ENCODE measurements at regions not wholly inside any gene's neighbourhood (a gene's known extent, or its start where the extent isn't known, plus 50 kb on each side); places are given as distances from the start of the nearest gene placed in this dataset.
A peak's percentile ranks its signal among the peaks of the same experiment; 100 is the strongest.

DNA sequence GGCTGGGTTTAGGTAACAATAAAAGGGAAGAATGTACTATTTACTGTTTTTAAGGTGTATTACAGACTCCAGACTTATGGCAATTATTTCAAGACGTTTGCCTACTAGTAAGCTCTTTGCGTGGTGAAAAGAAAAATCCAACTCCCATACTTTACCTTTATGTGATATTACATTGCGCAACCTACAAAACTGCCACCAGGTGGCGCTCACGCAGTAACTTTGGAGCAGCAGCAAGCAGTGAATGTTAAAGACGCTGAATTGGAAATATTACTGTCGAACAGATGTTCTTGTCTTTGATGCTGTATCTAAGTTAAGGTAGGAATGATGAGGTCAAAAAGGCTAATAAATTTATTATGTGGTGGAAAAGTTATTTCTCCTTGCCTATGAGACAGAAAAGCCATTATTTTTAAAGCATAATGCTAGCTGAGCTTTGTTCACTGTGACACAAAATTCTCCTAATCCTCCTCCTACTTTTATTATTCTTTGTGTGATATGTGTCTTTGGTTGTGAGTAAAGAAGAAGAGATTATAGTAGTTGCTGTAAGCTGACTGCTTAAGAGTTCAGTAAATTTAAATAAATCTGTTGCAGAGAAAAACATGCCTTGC, 1099.8 kb upstream of the TENM3 start:
- peak; percentile 18 for DNase-seq (ENCODE audit: extremely low spot score, insufficient read length, low read depth)
- peak; percentile 80 for FAIRE-seq

DNA sequence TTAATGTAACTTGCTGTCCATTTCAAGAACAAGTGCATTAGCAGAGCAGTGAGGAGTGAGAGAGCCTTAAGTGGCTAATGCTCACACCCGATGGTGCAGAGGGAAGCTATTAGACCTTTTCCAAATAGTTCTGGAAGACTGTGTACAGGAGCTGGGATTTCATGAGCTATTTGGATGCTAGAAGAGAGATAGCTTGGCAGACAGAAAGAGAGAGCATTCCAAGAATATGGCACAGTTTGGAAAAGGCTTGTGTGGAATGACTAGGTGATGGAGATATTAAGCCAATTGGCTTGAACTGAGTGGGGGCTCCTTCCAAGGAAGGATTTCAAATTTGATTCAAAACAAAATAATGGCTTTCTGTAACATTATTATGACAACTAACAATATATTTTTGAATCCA, 1097.2 kb upstream of the TENM3 start:
- no peak for FAIRE-seq
- no peak for DNase-seq (ENCODE audit: extremely low spot score, insufficient read length, low read depth)

DNA sequence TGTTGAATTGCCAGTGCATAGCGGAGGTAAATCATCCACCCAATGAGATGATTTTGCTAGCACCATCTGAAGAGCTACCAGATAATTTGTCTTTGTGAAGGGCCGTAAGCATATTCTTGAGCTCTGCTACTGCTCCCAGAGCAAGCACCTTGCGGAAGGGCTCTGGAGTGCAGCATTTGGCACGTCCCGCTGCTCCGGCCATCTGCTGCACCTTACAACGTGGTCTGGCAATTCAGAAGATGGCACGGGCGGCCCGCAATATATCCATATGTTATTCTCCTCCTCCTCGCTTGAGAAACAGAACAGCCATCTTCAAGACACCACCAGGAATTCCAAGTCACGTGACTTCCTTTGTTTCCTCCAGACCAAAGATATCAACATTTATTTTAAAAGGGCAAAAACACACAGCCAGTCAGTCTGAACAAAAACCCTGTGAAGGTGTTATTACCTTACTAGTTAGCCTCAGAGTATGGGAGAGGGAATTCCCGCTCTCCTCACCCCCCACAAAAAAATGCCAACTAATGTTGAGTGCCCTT, 1095.7 kb upstream of the TENM3 start:
- FAIRE-seq = no peak

DNA sequence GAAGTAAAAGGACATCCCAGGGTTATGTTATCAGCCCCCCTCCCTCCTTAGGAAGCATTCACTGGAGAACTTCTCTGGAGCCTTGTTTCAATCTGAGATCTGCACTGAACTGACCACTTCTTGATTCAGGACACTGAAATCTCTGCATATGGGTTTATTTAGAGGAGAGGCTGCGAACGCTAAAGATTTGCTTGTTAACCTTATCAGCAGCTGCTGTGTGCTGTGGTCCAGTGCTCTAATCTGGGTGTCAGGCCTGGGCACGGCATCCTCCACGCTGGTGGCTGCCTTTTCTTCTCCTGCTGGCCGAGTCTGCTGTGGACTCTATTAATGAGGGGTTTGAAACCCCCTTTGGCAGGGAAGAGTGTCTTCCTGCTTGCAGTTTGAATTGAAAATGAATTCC, 1094.7 kb upstream of the TENM3 start:
- DNase-seq (ENCODE audit: extremely low spot score, insufficient read length, low read depth) (no peak), FAIRE-seq (no peak)

More for the DNA sequence above, 1095.7 kb upstream of the TENM3 start:
- no peak for DNase-seq (ENCODE audit: extremely low spot score, insufficient read length, low read depth)

DNA sequence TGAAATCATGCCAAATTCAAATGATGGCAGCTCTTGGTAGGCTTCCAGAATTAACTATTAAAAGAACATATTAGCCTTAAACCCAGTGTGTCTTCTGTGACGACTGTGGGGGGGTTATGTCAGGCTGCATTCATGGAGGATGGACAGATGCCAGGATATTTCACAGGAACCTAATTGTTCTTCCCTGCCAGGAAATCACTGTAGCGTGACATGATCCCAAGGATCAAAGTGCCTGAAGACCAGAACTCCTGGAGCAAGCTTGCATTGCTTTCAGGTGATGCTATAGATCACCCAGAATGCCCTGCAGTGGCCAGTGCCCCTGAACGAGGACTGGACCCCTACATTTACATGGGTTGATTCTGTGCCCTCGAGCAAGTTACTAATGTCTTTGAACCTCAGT, 1093.0 kb upstream of the TENM3 start:
- no peak for FAIRE-seq
- DNase-seq (ENCODE audit: extremely low spot score, insufficient read length, low read depth) = no peak

DNA sequence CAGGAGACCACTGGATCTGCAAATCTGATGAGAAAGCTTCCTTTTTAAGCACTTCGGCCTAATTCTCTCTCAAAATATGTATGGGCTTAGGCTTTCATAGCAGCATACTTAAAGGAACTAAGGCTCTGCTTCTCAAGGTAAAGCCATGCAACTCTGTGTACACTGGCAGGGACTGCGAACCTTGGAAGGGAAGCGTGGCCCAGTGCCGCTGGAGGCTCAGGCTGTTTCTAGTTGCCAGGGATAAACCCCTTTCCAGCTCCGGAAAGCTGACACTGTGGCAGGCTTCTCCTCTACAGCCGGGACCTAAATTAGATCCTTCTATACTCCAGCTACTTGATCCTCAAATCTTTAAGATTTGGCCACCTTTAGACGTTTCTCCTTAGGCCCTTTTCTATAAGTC, 1091.3 kb upstream of the TENM3 start:
- DNase-seq (ENCODE audit: extremely low spot score, insufficient read length, low read depth) = no peak
- no peak for FAIRE-seq

DNA sequence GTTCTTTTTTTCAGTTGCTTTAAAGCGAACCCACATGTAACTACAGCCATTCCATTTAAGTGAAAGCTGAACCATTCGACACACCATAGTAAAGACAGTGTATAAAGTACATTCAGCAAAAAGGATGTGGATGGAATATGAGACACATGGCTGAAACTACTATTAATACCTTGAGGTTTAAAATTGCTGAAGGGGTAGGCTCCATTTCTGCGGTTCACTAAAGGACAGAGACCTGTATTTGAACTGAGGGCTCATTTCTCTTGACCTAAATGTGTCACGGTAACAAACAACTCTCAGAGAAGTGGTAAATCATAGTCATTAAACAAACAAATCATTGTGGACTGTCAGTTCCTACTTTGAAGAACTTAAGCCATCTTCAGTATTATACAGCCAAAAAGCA, 1085.6 kb upstream of the TENM3 start:
- no peak for DNase-seq (ENCODE audit: extremely low spot score, insufficient read length, low read depth)

DNA sequence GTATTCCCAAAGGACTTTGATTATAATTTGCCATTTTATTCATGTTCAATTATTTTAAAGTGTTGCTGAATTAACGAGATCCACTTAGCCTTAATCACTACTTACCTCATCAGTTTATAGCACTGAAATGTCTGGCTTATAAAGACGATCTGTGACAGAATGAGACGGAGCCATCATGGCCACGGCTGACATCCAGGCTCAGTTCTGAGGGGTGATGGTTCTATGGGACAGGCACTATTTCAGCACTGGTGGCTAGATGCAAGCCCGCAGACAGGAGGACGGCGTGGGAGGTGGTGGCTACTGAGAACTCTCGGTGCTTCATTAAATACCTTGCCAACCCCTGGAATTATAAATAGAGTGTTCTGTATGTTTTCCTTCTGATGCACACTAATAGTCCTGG, 1084.2 kb upstream of the TENM3 start:
- FAIRE-seq = no peak
- no peak for DNase-seq (ENCODE audit: extremely low spot score, insufficient read length, low read depth)

More for the DNA sequence above, 1085.6 kb upstream of the TENM3 start:
- no peak for FAIRE-seq

DNA sequence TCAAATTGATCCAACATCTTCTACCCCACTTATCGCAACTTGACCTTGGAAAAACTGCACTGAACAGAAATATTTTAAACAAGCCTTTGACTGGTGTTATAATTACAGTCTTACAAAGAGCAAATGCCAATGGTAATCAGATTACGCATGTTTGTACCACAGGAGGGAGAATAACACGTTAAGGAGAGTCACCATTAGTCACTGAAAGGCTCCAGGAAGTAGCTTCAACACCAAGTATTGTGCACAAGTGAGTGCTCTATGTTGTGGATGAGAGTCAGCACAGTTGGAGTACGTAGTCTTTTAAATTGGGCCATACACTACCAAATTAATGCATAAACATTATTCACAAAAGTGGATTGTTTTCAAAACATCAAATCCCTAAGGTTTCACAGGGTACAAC, 1081.5 kb upstream of the TENM3 start:
- no peak for DNase-seq (ENCODE audit: extremely low spot score, insufficient read length, low read depth)
- FAIRE-seq = no peak

DNA sequence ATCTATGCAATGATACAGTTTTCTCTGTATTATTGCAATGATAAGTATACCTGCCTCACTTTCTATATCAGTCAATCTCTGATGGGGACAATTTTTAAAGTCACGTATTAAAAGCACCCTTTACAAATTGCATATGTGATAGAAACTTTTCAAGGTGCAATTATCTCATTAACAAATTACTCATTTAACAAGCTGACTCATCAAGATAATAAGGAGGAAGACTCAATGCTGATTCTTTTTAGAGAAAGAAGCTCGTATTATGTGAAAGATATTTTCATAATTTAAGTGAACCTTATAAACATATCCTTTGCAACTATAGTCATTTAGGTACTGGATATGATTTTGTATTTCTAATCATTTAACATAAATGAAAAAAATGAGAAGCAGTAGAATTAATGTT, 1080.9 kb upstream of the TENM3 start:
- FAIRE-seq (no peak), DNase-seq (ENCODE audit: extremely low spot score, insufficient read length, low read depth) (no peak)

DNA sequence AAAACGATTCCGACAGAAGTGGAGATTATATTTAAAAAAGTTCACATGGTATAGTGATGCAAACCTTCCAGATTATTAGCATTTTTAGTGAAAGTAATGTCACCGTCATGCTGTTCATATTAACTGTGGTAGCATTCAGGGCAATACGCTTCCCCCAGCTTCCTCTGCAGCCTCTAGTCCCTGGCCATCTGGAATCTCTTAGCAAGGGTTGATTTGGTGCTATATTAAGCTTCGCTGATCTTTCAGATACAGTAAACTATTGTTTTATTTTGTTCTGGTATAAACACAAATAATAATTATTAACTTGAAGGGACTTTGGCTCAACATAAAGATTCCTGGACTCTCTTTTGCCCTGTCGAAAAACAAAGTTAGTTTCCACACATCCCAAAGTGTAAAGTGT, 1080.5 kb upstream of the TENM3 start:
- no peak for DNase-seq (ENCODE audit: extremely low spot score, insufficient read length, low read depth)
- no peak for FAIRE-seq

DNA sequence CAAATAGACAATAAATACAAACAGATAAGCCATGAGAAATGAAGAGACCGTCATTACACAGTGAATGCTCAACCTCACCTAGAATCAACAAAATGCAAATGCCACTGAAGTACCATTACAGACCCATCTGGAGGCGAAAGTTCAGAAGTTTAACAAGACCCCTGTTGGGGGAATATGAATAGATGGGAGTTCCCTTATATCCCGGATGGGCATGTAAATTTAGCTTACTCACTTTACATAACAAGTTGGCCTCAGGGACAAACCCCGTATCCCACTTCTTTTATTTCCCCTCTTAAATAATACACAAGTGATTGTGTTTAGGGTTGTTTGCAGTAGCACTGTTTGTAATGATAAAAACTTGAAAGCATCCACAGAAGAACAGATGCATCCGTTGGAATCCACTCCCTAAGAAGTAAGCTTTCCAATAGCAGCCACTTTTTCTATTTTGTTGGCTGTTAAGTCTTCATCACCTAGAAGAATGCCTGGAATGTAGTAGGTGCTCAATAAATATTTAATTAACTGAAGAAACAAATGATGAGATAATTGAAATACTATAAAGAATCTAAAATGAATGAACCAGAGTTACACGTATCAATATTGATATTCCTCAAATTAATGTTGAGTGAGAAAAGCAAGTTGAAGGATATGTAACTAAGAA, 1076.3 kb upstream of the TENM3 start:
- DNase-seq (ENCODE audit: extremely low spot score, insufficient read length, low read depth) (no peak), FAIRE-seq (no peak)

DNA sequence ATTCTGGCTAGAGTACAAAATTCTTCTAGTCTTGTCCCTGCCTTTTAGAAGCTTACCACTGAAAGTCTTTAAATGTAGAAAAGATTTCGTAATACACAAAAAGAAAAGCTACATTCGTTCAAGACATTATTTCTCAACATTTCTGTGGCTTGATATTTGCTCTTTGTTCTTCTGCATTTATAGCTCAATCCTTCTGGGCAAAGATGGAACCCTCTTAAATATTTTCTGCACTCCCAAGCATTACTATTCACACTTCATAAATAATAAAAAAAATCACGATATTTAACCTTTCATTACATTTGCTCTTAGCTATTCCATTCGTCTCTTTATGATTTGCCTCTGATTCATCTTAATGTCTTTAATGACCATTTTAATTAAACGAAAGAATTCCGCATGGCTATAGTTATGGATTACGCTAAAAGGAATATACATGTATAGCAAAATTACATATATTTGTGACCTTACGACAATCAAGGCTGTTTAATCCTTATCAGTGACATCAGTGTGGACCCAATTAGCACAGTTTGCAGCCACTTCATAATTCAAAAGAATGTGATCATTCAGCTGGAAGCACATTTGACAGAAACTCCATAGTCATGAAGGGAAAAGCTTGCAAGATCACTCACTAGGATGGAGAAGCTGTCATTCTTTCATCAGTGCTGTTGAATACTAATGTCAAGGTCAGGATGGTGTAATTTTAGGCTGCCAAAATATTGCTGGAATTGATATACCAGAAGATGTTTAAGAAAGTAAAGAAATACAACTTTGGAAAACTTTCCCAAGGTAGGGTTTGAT, 1075.0 kb upstream of the TENM3 start:
- no peak for FAIRE-seq

DNA sequence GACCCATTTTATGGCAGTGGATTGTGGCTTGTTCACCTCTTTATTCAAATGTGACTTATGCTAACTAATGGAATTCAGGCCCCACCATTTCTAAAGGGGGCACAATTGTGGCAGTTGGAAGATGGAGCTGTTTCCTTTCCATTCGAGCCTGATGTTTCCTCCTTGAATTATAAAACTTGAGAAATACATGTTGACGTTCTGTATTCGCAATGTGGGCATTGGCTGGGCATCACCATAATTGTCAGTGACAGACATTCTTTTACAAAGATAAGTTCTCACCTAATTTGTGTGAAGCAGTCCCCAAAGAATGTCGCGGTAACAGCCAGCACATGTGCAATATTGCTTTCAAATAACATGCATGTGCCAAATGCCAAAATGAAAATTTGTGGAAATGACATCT, 1070.2 kb upstream of the TENM3 start:
- no peak for DNase-seq (ENCODE audit: extremely low spot score, insufficient read length, low read depth)
- FAIRE-seq = no peak

More for the DNA sequence above, 1075.0 kb upstream of the TENM3 start:
- DNase-seq (ENCODE audit: extremely low spot score, insufficient read length, low read depth) = no peak

DNA sequence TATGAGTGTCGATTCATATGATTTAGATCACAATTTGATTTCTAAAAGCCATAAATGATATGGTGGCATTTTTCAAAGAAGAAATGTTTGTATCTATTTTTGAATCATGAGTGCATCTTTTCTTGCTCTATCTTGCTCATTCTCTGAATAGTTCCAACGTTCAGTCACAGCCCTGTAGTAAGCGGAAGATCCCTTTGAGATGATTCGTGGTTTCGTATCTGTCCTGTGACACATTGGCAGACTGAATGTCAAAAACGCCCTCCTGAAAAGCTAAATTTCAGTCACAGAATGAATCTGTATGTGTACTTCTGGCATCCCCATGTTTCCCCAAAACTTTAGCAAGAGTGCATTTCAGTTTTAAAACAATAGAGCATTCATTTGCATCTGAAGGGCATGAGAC, 1066.9 kb upstream of the TENM3 start:
- FAIRE-seq (no peak), DNase-seq (ENCODE audit: extremely low spot score, insufficient read length, low read depth) (no peak)

DNA sequence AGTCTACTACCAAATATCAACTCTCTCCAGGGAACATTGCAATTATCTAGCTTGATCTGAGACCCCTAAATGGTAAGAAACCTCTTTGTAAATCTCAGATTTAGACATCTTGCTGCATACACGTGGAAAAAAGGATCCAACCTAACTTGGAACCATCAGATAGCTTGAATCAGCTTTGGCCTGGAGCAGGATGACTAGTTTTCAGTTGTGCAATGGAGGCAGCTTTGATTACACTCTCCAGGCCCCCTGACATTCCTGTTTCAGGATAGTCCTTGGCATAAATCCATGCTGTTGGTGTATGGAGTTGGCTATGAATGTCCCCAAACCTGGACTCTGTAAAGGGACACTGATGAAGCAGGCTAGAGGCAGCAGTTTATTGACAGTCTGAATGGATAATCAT, 1061.9 kb upstream of the TENM3 start:
- DNase-seq (ENCODE audit: extremely low spot score, insufficient read length, low read depth) (no peak), FAIRE-seq (no peak)

DNA sequence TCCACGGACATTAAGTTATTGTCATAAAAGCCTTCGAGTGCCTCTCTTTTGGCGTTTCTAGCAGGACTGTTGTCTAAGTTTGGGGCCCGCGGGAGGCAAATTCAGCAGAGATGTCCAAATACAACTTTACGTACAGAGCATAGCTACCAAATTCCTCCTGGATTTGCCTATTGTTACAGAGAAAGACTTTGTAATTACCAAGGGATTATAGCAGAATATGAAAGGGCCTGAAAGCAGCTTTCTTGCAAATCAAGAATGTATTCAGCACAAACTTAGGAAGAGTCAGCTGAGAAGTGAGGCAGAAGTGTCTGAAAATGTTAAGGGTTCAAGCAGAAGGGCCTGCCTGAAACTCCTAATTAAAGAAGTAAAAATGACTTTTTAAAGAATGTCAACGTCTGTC, 1053.5 kb upstream of the TENM3 start:
- FAIRE-seq = no peak
- DNase-seq (ENCODE audit: extremely low spot score, insufficient read length, low read depth) = no peak

DNA sequence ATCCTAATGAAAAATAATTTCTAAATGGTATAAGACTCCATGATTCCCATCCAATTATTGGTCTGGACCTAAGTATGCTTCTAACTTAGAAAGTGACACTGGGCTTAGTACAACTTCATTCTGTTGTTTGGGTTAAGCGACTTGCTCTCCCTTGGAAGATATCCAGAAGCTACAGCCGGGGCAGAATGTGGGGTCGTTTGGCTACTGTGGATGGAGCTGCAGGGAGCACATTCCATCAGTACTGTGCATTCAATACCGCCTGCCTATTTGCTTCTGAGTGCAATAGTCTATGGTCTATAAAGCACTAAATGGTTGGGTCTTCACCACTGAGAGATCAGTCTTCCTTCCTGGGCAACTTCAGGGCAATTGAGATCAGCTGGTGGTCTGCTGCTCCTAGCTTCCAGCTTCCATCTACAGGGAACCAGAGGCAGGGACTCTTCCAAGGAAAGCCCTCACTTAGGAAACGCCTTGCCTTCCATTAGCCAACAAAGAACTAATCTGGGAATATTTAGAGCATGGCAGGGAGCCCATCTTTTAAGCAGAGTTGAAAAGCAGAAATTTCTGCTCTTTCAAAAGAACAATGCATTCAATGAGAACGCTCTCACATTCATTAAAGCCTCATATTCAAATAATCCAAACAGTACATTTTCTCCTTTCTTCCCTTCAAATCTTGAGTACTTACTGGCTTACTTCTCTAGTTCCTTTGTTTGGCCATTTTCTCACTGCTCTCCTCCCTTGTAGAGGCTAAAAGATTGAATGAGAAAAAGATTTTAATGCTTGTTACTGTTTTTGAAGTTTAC, 1049.9 kb upstream of the TENM3 start:
- no peak for FAIRE-seq
- no peak for DNase-seq (ENCODE audit: extremely low spot score, insufficient read length, low read depth)

DNA sequence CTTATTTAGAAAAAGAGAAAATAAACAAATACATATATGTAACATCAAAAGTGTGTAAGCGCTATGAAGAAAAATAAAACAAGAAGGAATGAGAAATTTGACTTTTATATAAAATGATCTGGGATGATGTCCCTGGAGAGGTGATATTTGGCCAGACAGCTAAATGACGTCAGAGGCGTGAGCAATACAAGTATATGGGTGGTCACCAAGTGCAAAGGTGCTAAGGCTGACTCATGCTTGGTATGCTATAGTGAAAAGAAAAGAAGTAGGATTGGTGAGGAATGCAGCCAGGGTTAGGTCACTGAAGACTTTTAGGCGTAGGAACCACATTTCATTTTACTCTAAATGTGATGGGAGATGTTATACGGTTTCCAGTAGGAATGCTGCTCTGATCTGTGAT, 1049.1 kb upstream of the TENM3 start:
- no peak for FAIRE-seq
- no peak for DNase-seq (ENCODE audit: extremely low spot score, insufficient read length, low read depth)

DNA sequence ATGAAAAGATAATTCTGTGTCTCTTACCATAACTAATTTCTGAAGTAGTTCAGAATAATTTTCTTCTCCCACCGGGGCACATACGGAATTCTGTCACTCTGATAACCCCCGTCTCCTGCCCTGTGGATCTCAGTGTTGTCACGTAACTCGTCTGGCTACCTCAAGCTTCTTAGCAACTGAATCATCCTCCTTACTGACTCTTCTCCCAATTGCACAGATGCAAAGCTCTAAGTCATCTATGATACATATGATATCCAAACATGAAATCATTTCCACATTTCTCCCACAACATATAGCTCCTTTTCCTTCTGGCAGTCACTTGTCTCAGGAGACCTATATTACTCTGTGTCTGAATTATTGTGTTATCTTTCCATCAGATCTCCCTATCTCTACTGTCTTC, 1043.1 kb upstream of the TENM3 start:
- DNase-seq (ENCODE audit: extremely low spot score, insufficient read length, low read depth) (no peak), FAIRE-seq (no peak)
